ENCODE measurements at regions not wholly inside any gene's neighbourhood (a gene's known extent, or its start where the extent isn't known, plus 50 kb on each side); places are given as distances from the start of the nearest gene placed in this dataset.
"Not testable (repeated sequence)": the region's sequence is repeated elsewhere in the genome, so short reads cannot be mapped to it uniquely, and the experiment has no call there.

DNA sequence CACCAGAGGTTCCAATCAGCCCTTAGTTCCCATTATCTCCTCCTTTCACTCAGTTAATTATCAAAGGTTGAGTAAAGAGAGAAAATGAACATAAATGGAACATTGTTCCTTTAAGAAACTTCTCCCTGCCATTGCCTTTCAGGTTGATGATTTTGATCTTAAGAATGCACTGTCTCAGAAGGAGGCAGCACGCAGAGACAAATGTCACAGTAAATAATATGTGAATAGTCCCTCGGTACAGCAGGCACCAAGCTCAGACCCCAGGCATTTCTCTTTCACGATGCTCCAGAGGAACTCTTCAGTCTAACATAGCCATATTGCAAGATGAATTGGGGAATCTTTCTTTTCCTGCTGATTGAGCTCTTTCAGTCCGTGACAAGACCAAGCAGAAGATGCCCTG lies 435.3 kb upstream of the SPTLC3 start:
- no peaks in the 10 kb centered on the region for H3K36me3 Mint-ChIP-seq
- Histone ChIP-seq H3K9me3 (ENCODE audit: control insufficient read depth in 2 of 2, low read length in 2 of 2) (peaks cover 0 to 2% of the 10 kb centered on the region in 2 experiments), H3K27me3 (ENCODE audit: control insufficient read depth, insufficient read depth, low read length) (no peaks in the 10 kb centered on the region), H3K36me3 (ENCODE audit: control insufficient read depth, insufficient read depth, low read length) (no peaks in the 10 kb centered on the region), H3K27ac (ENCODE audit: insufficient read depth, low read length, poor library complexity, severe bottlenecking) (no peak overlapping the region), H3K4me3 (ENCODE audit: low read depth, low read length) (no peak overlapping the region), H3K4me1 (ENCODE audit: control insufficient read depth, insufficient read depth, low read length, poor library complexity, severe bottlenecking) (no peaks in the 10 kb centered on the region)
- H3K27ac Mint-ChIP-seq: peak overlapping the region in 1 of 3 donors; percentile 33
- no peaks in the 10 kb centered on the region for H3K27me3 Mint-ChIP-seq
- DNase-seq: no peak
- ATAC-seq (ENCODE audit: low read depth in 2 of 2): no peak
- no peak overlapping the region for H3K4me3 Mint-ChIP-seq
- no peaks in the 10 kb centered on the region for H3K4me1 Mint-ChIP-seq
- peaks cover 4 to 14% (median 6%) of the 10 kb centered on the region in 7 donors for H3K9me3 Mint-ChIP-seq

DNA sequence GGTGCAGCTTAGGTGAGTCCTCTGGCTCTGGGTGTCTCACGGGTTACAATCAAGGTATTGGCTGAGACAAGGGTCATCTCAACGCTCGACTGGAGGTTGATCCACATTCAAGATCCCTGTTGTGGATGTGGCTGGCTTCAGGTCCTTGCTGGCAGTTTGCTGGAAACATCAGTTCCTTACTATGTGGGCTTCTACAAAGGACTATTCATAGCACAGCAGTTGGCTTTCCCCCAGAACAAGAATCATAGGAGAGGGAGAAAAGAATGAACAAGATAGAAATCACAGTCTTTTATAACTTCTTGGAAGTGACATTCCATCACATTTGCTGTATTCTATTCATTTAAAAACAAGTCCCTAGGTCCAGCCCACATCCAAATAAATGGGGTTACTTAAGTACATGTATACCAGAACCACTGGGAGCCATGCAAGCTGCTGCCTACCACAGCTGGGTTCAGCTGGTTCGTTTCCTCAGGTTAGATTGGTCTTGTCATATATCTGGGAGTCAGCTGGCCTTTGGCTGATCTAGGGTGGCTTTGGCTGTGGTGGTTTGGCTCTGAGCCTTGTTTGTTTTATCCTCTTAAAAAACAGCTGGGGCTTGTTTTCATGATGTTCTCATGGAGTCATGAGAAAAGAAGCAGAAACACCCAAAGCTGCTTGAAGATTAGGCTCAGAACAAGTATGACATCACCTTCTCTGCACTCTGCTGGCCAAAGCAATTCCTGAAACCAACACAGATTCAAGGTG lies 433.2 kb upstream of the SPTLC3 start:
- no peak for ATAC-seq (ENCODE audit: low read depth in 2 of 2)
- Mint-ChIP-seq H3K36me3 (no peaks in the 10 kb centered on the region), H3K27ac (no peak overlapping the region), H3K9me3 (peaks cover 3 to 12% (median 4%) of the 10 kb centered on the region in 7 donors), H3K4me1 (no peaks in the 10 kb centered on the region), H3K4me3 (no peak overlapping the region), H3K27me3 (no peaks in the 10 kb centered on the region)
- H3K4me3 ChIP-seq (ENCODE audit: low read depth, low read length): no peak overlapping the region
- DNase-seq: no peak
- H3K27ac ChIP-seq (ENCODE audit: insufficient read depth, low read length, poor library complexity, severe bottlenecking): no peak overlapping the region
- no peaks in the 10 kb centered on the region for H3K27me3 ChIP-seq (ENCODE audit: control insufficient read depth, insufficient read depth, low read length)
- H3K36me3 ChIP-seq (ENCODE audit: control insufficient read depth, insufficient read depth, low read length): no peaks in the 10 kb centered on the region
- H3K4me1 ChIP-seq (ENCODE audit: control insufficient read depth, insufficient read depth, low read length, poor library complexity, severe bottlenecking): no peaks in the 10 kb centered on the region
- H3K9me3 ChIP-seq (ENCODE audit: control insufficient read depth in 2 of 2, low read length in 2 of 2): peaks cover 0 to 6% of the 10 kb centered on the region in 2 experiments

DNA sequence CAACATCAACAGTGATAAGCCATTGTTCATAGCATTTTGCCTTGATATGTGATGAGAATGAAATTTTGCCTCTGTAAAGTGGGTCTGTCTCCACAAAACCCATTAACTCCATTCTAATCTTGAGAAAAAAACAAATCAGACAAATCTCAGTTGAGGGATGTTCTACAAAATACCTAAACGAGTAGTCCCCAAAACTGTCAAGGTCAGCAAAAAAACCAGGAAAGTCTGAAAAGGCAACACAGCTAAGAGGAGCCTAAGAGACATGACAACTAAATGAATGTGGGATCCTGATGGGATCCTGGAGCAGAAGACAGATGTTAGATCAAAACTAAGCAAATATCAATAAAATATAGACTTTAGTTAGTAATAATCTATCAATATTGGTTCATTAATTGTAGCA lies 431.6 kb upstream of the SPTLC3 start:
- peaks cover 5 to 7% of the 10 kb centered on the region in 2 experiments for H3K9me3 ChIP-seq (ENCODE audit: control insufficient read depth in 2 of 2, low read length in 2 of 2)
- no peak overlapping the region for H3K4me3 ChIP-seq (ENCODE audit: low read depth, low read length)
- Mint-ChIP-seq H3K27ac (no peak overlapping the region), H3K9me3 (peaks cover 1 to 17% (median 6%) of the 10 kb centered on the region in 7 donors), H3K27me3 (no peaks in the 10 kb centered on the region), H3K36me3 (peaks cover 3% of the 10 kb centered on the region), H3K4me3 (no peak overlapping the region), H3K4me1 (peaks cover 0 to 2% (median 0%) of the 10 kb centered on the region in 4 donors)
- H3K27ac ChIP-seq (ENCODE audit: insufficient read depth, low read length, poor library complexity, severe bottlenecking): no peak overlapping the region
- DNase-seq (no peak), ATAC-seq (ENCODE audit: low read depth in 2 of 2) (no peak)
- no peaks in the 10 kb centered on the region for H3K4me1 ChIP-seq (ENCODE audit: control insufficient read depth, insufficient read depth, low read length, poor library complexity, severe bottlenecking)
- H3K27me3 ChIP-seq (ENCODE audit: control insufficient read depth, insufficient read depth, low read length): no peaks in the 10 kb centered on the region
- H3K36me3 ChIP-seq (ENCODE audit: control insufficient read depth, insufficient read depth, low read length): no peaks in the 10 kb centered on the region

DNA sequence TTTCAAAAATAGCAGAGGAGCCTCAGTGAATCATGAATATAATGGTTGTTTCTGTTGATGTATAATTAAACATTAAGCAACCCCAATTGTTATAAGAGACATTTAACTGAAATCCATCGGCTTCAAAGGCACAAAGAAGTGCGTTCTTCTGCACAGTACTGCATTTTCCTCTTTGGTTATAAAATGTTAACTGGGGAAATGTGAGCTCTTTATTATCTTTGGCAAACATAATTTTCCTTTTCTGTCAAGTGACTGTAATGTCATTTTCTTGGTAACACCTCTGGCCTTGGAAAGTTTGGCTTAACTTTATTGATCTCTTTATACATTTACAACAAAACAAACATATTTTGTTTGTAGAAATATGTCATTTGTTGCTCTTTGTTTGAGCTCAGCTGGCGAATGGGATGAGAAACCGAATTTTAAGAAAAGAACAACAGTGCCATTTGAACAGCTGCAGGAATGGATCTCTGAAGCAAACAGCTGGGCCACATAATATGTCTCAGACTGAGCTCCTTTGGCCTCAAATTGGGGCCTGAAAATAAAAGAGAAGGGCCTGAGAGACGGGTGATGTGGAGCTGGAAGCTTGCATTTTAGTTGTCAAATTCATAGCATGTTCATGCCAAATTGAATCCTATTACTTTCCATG lies 427.0 kb upstream of the SPTLC3 start:
- no peak overlapping the region for H3K4me3 ChIP-seq (ENCODE audit: low read depth, low read length)
- ATAC-seq (ENCODE audit: low read depth in 2 of 2) (no peak), DNase-seq (no peak)
- peaks cover 4 to 7% of the 10 kb centered on the region in 2 experiments for H3K9me3 ChIP-seq (ENCODE audit: control insufficient read depth in 2 of 2, low read length in 2 of 2)
- H3K27ac ChIP-seq (ENCODE audit: insufficient read depth, low read length, poor library complexity, severe bottlenecking): no peak overlapping the region
- peaks cover 0 to 2% (median 0%) of the 10 kb centered on the region in 4 donors for H3K4me1 Mint-ChIP-seq
- H3K27me3 Mint-ChIP-seq: no peaks in the 10 kb centered on the region
- H3K36me3 Mint-ChIP-seq: peaks cover 3% of the 10 kb centered on the region
- peaks cover 2 to 7% (median 5%) of the 10 kb centered on the region in 7 donors for H3K9me3 Mint-ChIP-seq
- H3K27me3 ChIP-seq (ENCODE audit: control insufficient read depth, insufficient read depth, low read length): no peaks in the 10 kb centered on the region
- no peak overlapping the region for H3K4me3 Mint-ChIP-seq
- no peaks in the 10 kb centered on the region for H3K4me1 ChIP-seq (ENCODE audit: control insufficient read depth, insufficient read depth, low read length, poor library complexity, severe bottlenecking)
- H3K27ac Mint-ChIP-seq: no peak overlapping the region
- H3K36me3 ChIP-seq (ENCODE audit: control insufficient read depth, insufficient read depth, low read length): no peaks in the 10 kb centered on the region

DNA sequence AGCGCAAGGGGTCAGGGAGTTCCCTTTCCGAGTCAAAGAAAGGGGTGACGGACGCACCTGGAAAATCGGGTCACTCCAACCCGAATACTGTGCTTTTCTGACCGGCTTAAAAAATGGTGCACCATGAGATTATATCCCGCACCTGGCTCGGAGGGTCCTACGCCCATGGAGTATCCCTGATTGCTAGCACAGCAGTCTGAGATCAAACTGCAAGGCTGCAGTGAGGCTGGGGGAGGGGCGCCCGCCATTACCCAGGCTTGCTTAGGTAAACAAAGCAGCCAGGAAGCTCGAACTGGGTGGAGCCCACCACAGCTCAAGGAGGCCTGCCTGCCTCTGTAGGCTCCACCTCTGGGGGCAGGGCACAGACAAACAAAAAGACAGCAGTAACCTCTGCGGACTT lies 426.1 kb upstream of the SPTLC3 start:
- not testable (repeated sequence) for H3K36me3 Mint-ChIP-seq, H3K27me3 Mint-ChIP-seq

DNA sequence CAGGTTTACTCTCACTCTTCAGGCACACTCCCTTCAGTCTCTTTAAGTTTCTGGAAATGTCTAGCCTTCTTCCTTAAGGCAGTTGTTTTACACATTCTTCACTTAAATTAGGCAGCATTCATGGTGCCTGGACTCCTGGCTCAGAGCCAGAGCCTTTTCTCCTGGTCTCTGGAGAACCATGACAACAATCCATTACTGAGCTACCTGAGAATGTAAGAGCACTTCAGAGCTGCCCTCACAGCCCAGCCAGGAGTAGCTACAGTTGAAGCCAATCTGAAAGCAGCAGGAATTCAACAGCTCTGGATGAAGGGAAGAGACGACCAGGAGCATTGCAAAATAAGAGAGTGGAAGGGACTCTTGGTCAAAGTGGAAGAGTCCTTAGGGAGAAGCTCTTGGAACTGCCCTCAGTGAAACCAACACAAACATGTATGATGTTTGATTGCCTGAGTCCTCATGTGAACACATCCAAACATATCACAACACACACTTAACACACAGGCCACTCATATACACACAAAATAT lies 416.8 kb upstream of the SPTLC3 start:
- H3K27ac Mint-ChIP-seq: no peak overlapping the region
- H3K36me3 Mint-ChIP-seq: no peaks in the 10 kb centered on the region
- ATAC-seq (ENCODE audit: low read depth in 2 of 2) (no peak), DNase-seq (no peak)
- no peaks in the 10 kb centered on the region for H3K4me1 Mint-ChIP-seq
- peaks cover 0 to 3% of the 10 kb centered on the region in 2 experiments for H3K9me3 ChIP-seq (ENCODE audit: control insufficient read depth in 2 of 2, low read length in 2 of 2)
- no peak overlapping the region for H3K4me3 ChIP-seq (ENCODE audit: low read depth, low read length)
- H3K9me3 Mint-ChIP-seq: peaks cover 0 to 18% (median 7%) of the 10 kb centered on the region in 7 donors
- no peaks in the 10 kb centered on the region for H3K4me1 ChIP-seq (ENCODE audit: control insufficient read depth, insufficient read depth, low read length, poor library complexity, severe bottlenecking)
- H3K27me3 ChIP-seq (ENCODE audit: control insufficient read depth, insufficient read depth, low read length): no peaks in the 10 kb centered on the region
- H3K27me3 Mint-ChIP-seq: no peaks in the 10 kb centered on the region
- no peak overlapping the region for H3K4me3 Mint-ChIP-seq
- no peaks in the 10 kb centered on the region for H3K36me3 ChIP-seq (ENCODE audit: control insufficient read depth, insufficient read depth, low read length)
- H3K27ac ChIP-seq (ENCODE audit: insufficient read depth, low read length, poor library complexity, severe bottlenecking): no peak overlapping the region

More for the DNA sequence above, 426.1 kb upstream of the SPTLC3 start:
- DNase-seq; H3K4me1 Mint-ChIP-seq; H3K4me3 Mint-ChIP-seq; H3K4me3 ChIP-seq (ENCODE audit: low read depth, low read length); H3K36me3 ChIP-seq (ENCODE audit: control insufficient read depth, insufficient read depth, low read length); H3K4me1 ChIP-seq (ENCODE audit: control insufficient read depth, insufficient read depth, low read length, poor library complexity, severe bottlenecking); H3K9me3 ChIP-seq (ENCODE audit: control insufficient read depth in 2 of 2, low read length in 2 of 2); H3K27ac ChIP-seq (ENCODE audit: insufficient read depth, low read length, poor library complexity, severe bottlenecking); H3K27me3 ChIP-seq (ENCODE audit: control insufficient read depth, insufficient read depth, low read length); ATAC-seq (ENCODE audit: low read depth in 2 of 2); H3K27ac Mint-ChIP-seq; H3K9me3 Mint-ChIP-seq: not testable (repeated sequence)

DNA sequence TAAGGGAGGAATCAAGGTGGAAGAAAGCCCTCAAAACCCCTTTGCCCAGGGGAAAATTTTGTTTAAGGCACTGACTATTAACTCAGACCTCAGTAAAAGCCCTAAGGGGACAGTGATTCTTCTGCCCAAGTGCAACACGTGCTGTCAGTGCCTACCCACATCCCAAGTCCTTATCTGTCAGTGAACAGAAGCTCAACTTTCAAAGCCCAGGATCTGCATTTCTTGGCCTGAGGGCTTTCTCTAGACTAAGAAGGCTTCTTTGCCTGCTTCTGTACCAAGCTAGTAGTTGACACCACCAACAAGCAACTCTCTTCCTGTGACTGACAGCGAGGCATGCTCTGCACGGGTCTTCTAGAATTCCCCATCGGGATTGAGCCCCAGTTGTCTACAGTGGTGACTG lies 416.0 kb upstream of the SPTLC3 start:
- no peak overlapping the region for H3K4me3 Mint-ChIP-seq
- H3K27me3 Mint-ChIP-seq: no peaks in the 10 kb centered on the region
- H3K4me1 Mint-ChIP-seq: no peaks in the 10 kb centered on the region

More for the DNA sequence above, 416.0 kb upstream of the SPTLC3 start:
- ATAC-seq (ENCODE audit: low read depth in 2 of 2): no peak
- Histone ChIP-seq H3K27ac (ENCODE audit: insufficient read depth, low read length, poor library complexity, severe bottlenecking) (no peak overlapping the region), H3K9me3 (ENCODE audit: control insufficient read depth in 2 of 2, low read length in 2 of 2) (peaks cover 0 to 4% of the 10 kb centered on the region in 2 experiments), H3K27me3 (ENCODE audit: control insufficient read depth, insufficient read depth, low read length) (no peaks in the 10 kb centered on the region), H3K36me3 (ENCODE audit: control insufficient read depth, insufficient read depth, low read length) (no peaks in the 10 kb centered on the region), H3K4me3 (ENCODE audit: low read depth, low read length) (no peak overlapping the region), H3K4me1 (ENCODE audit: control insufficient read depth, insufficient read depth, low read length, poor library complexity, severe bottlenecking) (no peaks in the 10 kb centered on the region)
- Mint-ChIP-seq H3K36me3 (no peaks in the 10 kb centered on the region), H3K9me3 (peaks cover 1 to 18% (median 7%) of the 10 kb centered on the region in 7 donors), H3K27ac (no peak overlapping the region)
- DNase-seq: no peak
